ENCODE measurements at regions not wholly inside any gene's neighbourhood (a gene's known extent, or its start where the extent isn't known, plus 50 kb on each side); places are given as distances from the start of the nearest gene placed in this dataset.

GRCh38 chr3:56999547-56999946, 60.9 kb upstream of the SPATA12 start:
- TF ChIP-seq POLR2A (IDR thresholded peaks at IDR 0.05) (no peak), CTCF (IDR thresholded peaks at IDR 0.05) (no peak)

Measured in prostate gland (tissue), 2 donors.